Neural progenitor cell (in vitro differentiated cells): ENCODE measurements at regions not wholly inside any gene's neighbourhood (a gene's known extent, or its start where the extent isn't known, plus 50 kb on each side); places are given as distances from the start of the nearest gene placed in this dataset.

Source experiments
- DNase-seq: peaks from one replicate; pipeline ENCODE4 v3.0.0-alpha.2; 2016; ENCODE audit warnings: low spot score
- H2AFZ ChIP-seq: fragments of 200-600 bp; sonication (generic); replicated peaks from 2 replicates; pipeline ENCODE4 v1.6.1; 2016; ENCODE audit warnings: antibody characterized with exemption
- H3F3A ChIP-seq: fragments of 200-600 bp; sonication (generic); 2 replicates; pipeline ENCODE4 v1.6.1; 2016; ENCODE audit warnings: antibody characterized with exemption, low read depth
- H3K27ac ChIP-seq: fragments of 200-600 bp; sonication (generic); 2 replicates; pipeline ENCODE4 v1.5.1; 2016; ENCODE audit warnings: mild to moderate bottlenecking
- H3K27me3 ChIP-seq: fragments of 200-600 bp; sonication (generic); 2 replicates; pipeline ENCODE4 v1.6.1; 2016; ENCODE audit warnings: mild to moderate bottlenecking, moderate library complexity
- H3K36me3 ChIP-seq: fragments of 200-600 bp; sonication (generic); 2 replicates; pipeline ENCODE4 v1.5.1; 2016
- H3K4me1 ChIP-seq: fragments of 200-600 bp; sonication (generic); 2 replicates; pipeline ENCODE4 v1.6.1; 2016; ENCODE audit warnings: mixed run types
- H3K4me2 ChIP-seq: fragments of 200-600 bp; sonication (generic); 2 replicates; pipeline ENCODE4 v1.6.1; 2016
- H3K4me3 ChIP-seq: fragments of 200-600 bp; sonication (generic); 2 replicates; pipeline ENCODE4 v1.5.1; 2016
- H3K79me2 ChIP-seq: fragments of 200-600 bp; sonication (generic); 2 replicates; pipeline ENCODE4 v1.6.1; 2016; ENCODE audit warnings: low read depth
- H3K9ac ChIP-seq: fragments of 200-600 bp; sonication (generic); 2 replicates; pipeline ENCODE4 v1.6.1; 2016
- H3K9me3 ChIP-seq: fragments of 200-600 bp; sonication (generic); 2 replicates; pipeline ENCODE4 v1.5.1; 2016; ENCODE audit warnings: low read depth
- H4K20me1 ChIP-seq: fragments of 200-600 bp; sonication (generic); 2 replicates; pipeline ENCODE4 v1.6.1; 2016; ENCODE audit warnings: low read depth
- H3K27ac Mint-ChIP-seq: 3 replicates; pipeline ENCODE4 v1.8.0; 2021; ENCODE audit warnings: mixed read lengths
- H3K27me3 Mint-ChIP-seq: 2 replicates; pipeline ENCODE4 v1.8.0; 2022; ENCODE audit warnings: low read depth, mild to moderate bottlenecking, inconsistent platforms, moderate library complexity, mixed read lengths; ENCODE audit not compliant: insufficient read depth
- H3K36me3 Mint-ChIP-seq: 3 replicates; pipeline ENCODE4 v1.8.0; 2021; ENCODE audit warnings: mixed read lengths
- H3K4me1 Mint-ChIP-seq: 3 replicates; pipeline ENCODE4 v1.8.0; 2021; ENCODE audit warnings: mixed read lengths
- H3K4me3 Mint-ChIP-seq: 3 replicates; pipeline ENCODE4 v1.8.0; 2021; ENCODE audit warnings: mild to moderate bottlenecking, moderate library complexity, mixed read lengths
- H3K9me3 Mint-ChIP-seq: 3 replicates; pipeline ENCODE4 v1.8.0; 2020; ENCODE audit warnings: mixed read lengths
- EZH2 ChIP-seq: fragments of 200-600 bp; sonication (generic); IDR thresholded peaks from 2 replicates; pipeline ENCODE4 v1.6.1; 2017; ENCODE audit warnings: antibody characterized with exemption, mild to moderate bottlenecking, moderate library complexity
- EZH2phosphoT487 ChIP-seq: fragments of 200-600 bp; sonication (generic); IDR thresholded peaks from 2 replicates; pipeline ENCODE4 v1.6.1; 2017; ENCODE audit warnings: antibody characterized with exemption
- TF ChIP-seq, protein P1 (sequence below): fragments of 200-600 bp; sonication (generic); IDR thresholded peaks from 2 replicates; pipeline ENCODE4 v1.5.1; 2017; ENCODE audit warnings: antibody characterized with exemption, mild to moderate bottlenecking

DNA sequence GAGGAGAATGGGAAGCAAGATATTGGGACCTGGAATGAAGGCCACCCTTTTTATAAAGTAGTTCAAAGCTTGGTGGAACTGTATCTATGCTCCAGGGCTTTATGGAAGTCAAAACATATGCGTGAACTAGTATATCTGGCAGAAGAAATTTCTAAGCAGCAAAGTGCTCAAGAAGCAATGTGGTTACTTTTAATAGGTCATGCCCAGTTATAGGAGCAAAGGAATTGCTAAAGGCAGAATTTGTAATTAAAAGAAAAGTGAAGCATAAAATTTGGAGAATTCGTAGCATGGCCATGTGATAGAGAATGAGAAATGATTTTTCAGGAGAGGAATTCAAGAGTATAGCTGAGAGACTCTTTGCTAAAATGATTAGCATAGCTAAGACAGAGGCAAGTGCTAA is 1110.4 kb downstream of the XPNPEP1 start:
- Histone ChIP-seq H3K9me3 (no peaks in the 10 kb centered on the region), H3K79me2 (no peaks in the 10 kb centered on the region), H3K4me1 (no peaks in the 10 kb centered on the region), H3K9ac (no peak overlapping the region), H3K36me3 (no peaks in the 10 kb centered on the region), H3K27me3 (no peaks in the 10 kb centered on the region), H3K4me3 (no peak overlapping the region), H4K20me1 (no peaks in the 10 kb centered on the region), H2AFZ (no peak overlapping the region), H3K27ac (no peak overlapping the region), H3K4me2 (no peak overlapping the region), H3F3A (no peaks in the 10 kb centered on the region)
- no peak for DNase-seq
- no peaks in the 10 kb centered on the region for H3K4me1 Mint-ChIP-seq
- H3K27me3 Mint-ChIP-seq = peaks cover 2% of the 10 kb centered on the region
- H3K4me3 Mint-ChIP-seq = no peak overlapping the region
- no peak overlapping the region for H3K27ac Mint-ChIP-seq
- TF ChIP-seq, protein P1, sequence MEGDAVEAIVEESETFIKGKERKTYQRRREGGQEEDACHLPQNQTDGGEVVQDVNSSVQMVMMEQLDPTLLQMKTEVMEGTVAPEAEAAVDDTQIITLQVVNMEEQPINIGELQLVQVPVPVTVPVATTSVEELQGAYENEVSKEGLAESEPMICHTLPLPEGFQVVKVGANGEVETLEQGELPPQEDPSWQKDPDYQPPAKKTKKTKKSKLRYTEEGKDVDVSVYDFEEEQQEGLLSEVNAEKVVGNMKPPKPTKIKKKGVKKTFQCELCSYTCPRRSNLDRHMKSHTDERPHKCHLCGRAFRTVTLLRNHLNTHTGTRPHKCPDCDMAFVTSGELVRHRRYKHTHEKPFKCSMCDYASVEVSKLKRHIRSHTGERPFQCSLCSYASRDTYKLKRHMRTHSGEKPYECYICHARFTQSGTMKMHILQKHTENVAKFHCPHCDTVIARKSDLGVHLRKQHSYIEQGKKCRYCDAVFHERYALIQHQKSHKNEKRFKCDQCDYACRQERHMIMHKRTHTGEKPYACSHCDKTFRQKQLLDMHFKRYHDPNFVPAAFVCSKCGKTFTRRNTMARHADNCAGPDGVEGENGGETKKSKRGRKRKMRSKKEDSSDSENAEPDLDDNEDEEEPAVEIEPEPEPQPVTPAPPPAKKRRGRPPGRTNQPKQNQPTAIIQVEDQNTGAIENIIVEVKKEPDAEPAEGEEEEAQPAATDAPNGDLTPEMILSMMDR = no peak
- TF ChIP-seq EZH2 (no peak), EZH2phosphoT487 (no peak)
- H3K9me3 Mint-ChIP-seq = no peaks in the 10 kb centered on the region
- H3K36me3 Mint-ChIP-seq = no peaks in the 10 kb centered on the region

GRCh38 chr10:108812296-108812695 is 1111.0 kb downstream of the XPNPEP1 start:
- no peak overlapping the region for H3K4me3 ChIP-seq
- no peaks in the 10 kb centered on the region for H4K20me1 ChIP-seq

DNA sequence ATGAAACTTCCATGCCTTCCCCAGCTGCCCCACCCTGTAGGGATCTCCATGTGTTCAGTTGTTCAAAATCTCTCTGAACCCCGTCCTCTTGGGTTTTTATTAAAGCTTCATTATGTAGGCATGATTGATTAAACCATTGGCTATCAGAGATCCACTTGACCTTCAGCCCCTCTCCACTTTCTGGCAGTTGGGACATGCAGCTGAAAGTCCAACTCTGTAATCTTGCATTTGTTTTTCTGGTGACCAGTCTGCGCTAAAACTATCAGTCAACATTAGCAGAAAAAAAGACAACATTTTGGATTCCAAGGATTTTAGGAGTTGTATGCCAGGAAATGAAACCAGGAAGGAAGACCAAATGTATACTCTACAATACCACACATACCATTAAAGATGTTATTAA is 1115.1 kb downstream of the XPNPEP1 start:
- no peaks in the 10 kb centered on the region for H3K4me1 ChIP-seq
- no peak overlapping the region for H3K9ac ChIP-seq
- no peaks in the 10 kb centered on the region for H3K9me3 ChIP-seq
- Mint-ChIP-seq H3K36me3 (no peaks in the 10 kb centered on the region), H3K4me1 (no peaks in the 10 kb centered on the region), H3K4me3 (no peak overlapping the region), H3K9me3 (no peaks in the 10 kb centered on the region), H3K27me3 (peaks cover 2% of the 10 kb centered on the region), H3K27ac (no peak overlapping the region)
- no peak overlapping the region for H2AFZ ChIP-seq
- no peak overlapping the region for H3K27ac ChIP-seq
- TF ChIP-seq, protein P1 = no peak
- no peak for TF ChIP-seq EZH2phosphoT487
- TF ChIP-seq EZH2 = no peak
- H3K4me3 ChIP-seq = no peak overlapping the region
- H4K20me1 ChIP-seq = no peaks in the 10 kb centered on the region
- H3K36me3 ChIP-seq = no peaks in the 10 kb centered on the region
- DNase-seq = no peak
- H3F3A ChIP-seq = no peaks in the 10 kb centered on the region
- no peak overlapping the region for H3K4me2 ChIP-seq
- no peaks in the 10 kb centered on the region for H3K79me2 ChIP-seq
- no peaks in the 10 kb centered on the region for H3K27me3 ChIP-seq

More at GRCh38 chr10:108812296-108812695, 1111.0 kb downstream of the XPNPEP1 start:
- Histone ChIP-seq H3K9me3 (no peaks in the 10 kb centered on the region), H3K36me3 (no peaks in the 10 kb centered on the region), H2AFZ (no peak overlapping the region), H3K9ac (no peak overlapping the region), H3K27ac (no peak overlapping the region), H3K4me1 (no peaks in the 10 kb centered on the region), H3K27me3 (no peaks in the 10 kb centered on the region), H3K79me2 (no peaks in the 10 kb centered on the region), H3F3A (no peaks in the 10 kb centered on the region), H3K4me2 (no peak overlapping the region)
- Mint-ChIP-seq H3K27ac (no peak overlapping the region), H3K27me3 (peaks cover 2% of the 10 kb centered on the region), H3K4me1 (no peaks in the 10 kb centered on the region), H3K9me3 (no peaks in the 10 kb centered on the region), H3K36me3 (no peaks in the 10 kb centered on the region), H3K4me3 (no peak overlapping the region)
- DNase-seq = no peak
- TF ChIP-seq EZH2phosphoT487 = no peak
- TF ChIP-seq, protein P1 = no peak
- TF ChIP-seq EZH2 = no peak
